ENCODE measurements at regions not wholly inside any gene's neighbourhood (a gene's known extent, or its start where the extent isn't known, plus 50 kb on each side); places are given as distances from the start of the nearest gene placed in this dataset.
"Not testable (repeated sequence)": the region's sequence is repeated elsewhere in the genome, so short reads cannot be mapped to it uniquely, and the experiment has no call there.

- no peak for DNase-seq
Measured at GRCh38 chr10:117492504-117492903, 50.0 kb upstream of the EMX2 start.

- DNase-seq = no peak
Measured at GRCh38 chr10:117488004-117488403, 54.5 kb upstream of the EMX2 start.

- DNase-seq = no peak
Measured at GRCh38 chr10:117486606-117487005, 55.9 kb upstream of the EMX2 start.

GRCh38 chr10:117483056-117483590 lies 59.4 kb upstream of the EMX2 start:
- no peak for DNase-seq

- DNase-seq = not testable (repeated sequence)
Measured at GRCh38 chr10:117481011-117481410, 61.5 kb upstream of the EMX2 start.

- no peak for DNase-seq
Measured at GRCh38 chr10:117480097-117480496, 62.4 kb upstream of the EMX2 start.

- no peak for DNase-seq
Measured at GRCh38 chr10:117477961-117478670, 64.4 kb upstream of the EMX2 start.

GRCh38 chr10:117477211-117477947 lies 65.2 kb upstream of the EMX2 start:
- no peak for DNase-seq

- DNase-seq = no peak
Measured at GRCh38 chr10:117476716-117477115, 65.8 kb upstream of the EMX2 start.

- no peak for DNase-seq
Measured at GRCh38 chr10:117476281-117476680, 66.3 kb upstream of the EMX2 start.

GRCh38 chr10:117472872-117473271 lies 69.7 kb upstream of the EMX2 start:
- DNase-seq = no peak

GRCh38 chr10:117471344-117471874 lies 71.1 kb upstream of the EMX2 start:
- no peak for DNase-seq

GRCh38 chr10:117470733-117471132 lies 71.8 kb upstream of the EMX2 start:
- DNase-seq = no peak

- no peak for DNase-seq
Measured at GRCh38 chr10:117468665-117469064, 73.9 kb upstream of the EMX2 start.

- no peak for DNase-seq
Measured at GRCh38 chr10:117464176-117464575, 78.4 kb upstream of the EMX2 start.

- DNase-seq = no peak
Measured at GRCh38 chr10:117463545-117463920, 79.0 kb upstream of the EMX2 start.

GRCh38 chr10:117462816-117463544 lies 79.6 kb upstream of the EMX2 start:
- no peak for DNase-seq

GRCh38 chr10:117462424-117462792 lies 80.1 kb upstream of the EMX2 start:
- DNase-seq = no peak

- DNase-seq = no peak
Measured at GRCh38 chr10:117461766-117462423, 80.7 kb upstream of the EMX2 start.

GRCh38 chr10:117460846-117461765 lies 81.4 kb upstream of the EMX2 start:
- DNase-seq = no peak

- DNase-seq = no peak
Measured at GRCh38 chr10:117458571-117458970, 83.3 kb upstream of the PDZD8 start.

- no peak for DNase-seq
Measured at GRCh38 chr10:117457932-117458331, 82.7 kb upstream of the PDZD8 start.

Data from activated CD4-positive, alpha-beta T cell treated with anti-CD3 and anti-CD28 coated beads, Interleukin-2, amount 50 U/mL, for 16 hours (primary cell).